Left lung (tissue), 4 donors: ENCODE measurements at regions not wholly inside any gene's neighbourhood (a gene's known extent, or its start where the extent isn't known, plus 50 kb on each side); places are given as distances from the start of the nearest gene placed in this dataset.
A peak's percentile ranks its signal among the peaks of the same experiment; 100 is the strongest.

Experiments
- ATAC-seq: fragments of 200-7000 bp; cut with Tn5 transposase; one replicate; pipeline ENCODE4 v1.9.1; 2020; ENCODE audit warnings: moderate library complexity
- DNase-seq, 4 donors: peaks; one replicate each; pipeline ENCODE4 v3.0.0-alpha.2; 2013 to 2020
- H3K27ac ChIP-seq, 2 donors: fragments of 200-600 bp; sonication (generic) in 1 of 2; one replicate each; pipeline versions ENCODE4 v1.5.0 to v1.8.0; 2020 to 2021
- H3K27me3 ChIP-seq, 2 donors: fragments of 200-600 bp; sonication (generic) in 1 of 2; one replicate each; pipeline versions ENCODE4 v1.5.0 to v1.8.0; 2020 to 2021
- H3K36me3 ChIP-seq, 2 donors: fragments of 200-600 bp; sonication (generic) in 1 of 2; one replicate each; pipeline versions ENCODE4 v1.5.0 to v1.8.0; 2020 to 2021
- H3K4me1 ChIP-seq, 2 donors: fragments of 200-600 bp; one replicate each; pipeline ENCODE4 v1.8.0; 2021
- H3K4me3 ChIP-seq, 2 donors: fragments of 200-600 bp; sonication (generic) in 1 of 2; one replicate each; pipeline versions ENCODE4 v1.5.0 to v1.8.0; 2020 to 2021; ENCODE audit warnings: mild to moderate bottlenecking in 1 of 2
- H3K9me3 ChIP-seq, 2 donors: fragments of 200-600 bp; sonication (generic) in 1 of 2; one replicate each; pipeline versions ENCODE4 v1.5.0 to v1.8.0; 2020 to 2021
- intact Hi-C, 2 donors: fragments of 100-400 bp; cut with DNase I; formaldehyde crosslinking; loops; one replicate each; pipeline versions ENCODE4 v1.11.2 to v1.14.2; 2022
- TF ChIP-seq, protein P1 (sequence below), 2 donors: fragments of 200-600 bp; sonication (generic) in 1 of 2; IDR thresholded peaks; one replicate each; pipeline versions ENCODE4 v1.5.0 to v1.8.0; 2021; ENCODE audit warnings: antibody characterized with exemption in 2 of 2
- donor health status: DM: no; HTN: yes; CAD: no.
- donor health status: DM: no; HTN: no; CAD: no.

DNA sequence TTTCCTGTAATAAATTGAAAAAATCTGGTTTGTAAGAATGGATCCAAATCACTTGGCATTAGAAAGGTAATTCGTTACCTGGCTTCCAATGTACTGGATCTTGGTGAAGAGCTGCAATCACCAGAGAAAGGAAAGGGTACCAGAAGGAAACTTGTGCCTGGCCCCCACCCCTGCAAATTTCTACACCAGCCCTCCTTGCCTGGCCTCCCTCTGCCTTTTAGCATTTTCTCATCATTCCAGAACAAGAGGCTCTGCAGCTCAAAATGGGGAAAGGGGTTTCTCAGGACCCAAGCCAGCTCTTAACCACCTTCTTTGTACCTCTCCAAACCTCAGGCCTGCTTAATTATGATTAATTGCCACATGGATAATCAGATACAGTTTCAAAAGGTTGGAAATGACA is 612.8 kb upstream of the MGMT start:
- Histone ChIP-seq H3K4me3 (no peak overlapping the region), H3K27ac (no peak overlapping the region), H3K9me3 (no peaks in the 10 kb centered on the region), H3K27me3 (no peaks in the 10 kb centered on the region), H3K36me3 (no peaks in the 10 kb centered on the region), H3K4me1 (peaks cover 6 to 9% of the 10 kb centered on the region in 2 donors)
- intact Hi-C loops: no loop called here
- TF ChIP-seq, protein P1, sequence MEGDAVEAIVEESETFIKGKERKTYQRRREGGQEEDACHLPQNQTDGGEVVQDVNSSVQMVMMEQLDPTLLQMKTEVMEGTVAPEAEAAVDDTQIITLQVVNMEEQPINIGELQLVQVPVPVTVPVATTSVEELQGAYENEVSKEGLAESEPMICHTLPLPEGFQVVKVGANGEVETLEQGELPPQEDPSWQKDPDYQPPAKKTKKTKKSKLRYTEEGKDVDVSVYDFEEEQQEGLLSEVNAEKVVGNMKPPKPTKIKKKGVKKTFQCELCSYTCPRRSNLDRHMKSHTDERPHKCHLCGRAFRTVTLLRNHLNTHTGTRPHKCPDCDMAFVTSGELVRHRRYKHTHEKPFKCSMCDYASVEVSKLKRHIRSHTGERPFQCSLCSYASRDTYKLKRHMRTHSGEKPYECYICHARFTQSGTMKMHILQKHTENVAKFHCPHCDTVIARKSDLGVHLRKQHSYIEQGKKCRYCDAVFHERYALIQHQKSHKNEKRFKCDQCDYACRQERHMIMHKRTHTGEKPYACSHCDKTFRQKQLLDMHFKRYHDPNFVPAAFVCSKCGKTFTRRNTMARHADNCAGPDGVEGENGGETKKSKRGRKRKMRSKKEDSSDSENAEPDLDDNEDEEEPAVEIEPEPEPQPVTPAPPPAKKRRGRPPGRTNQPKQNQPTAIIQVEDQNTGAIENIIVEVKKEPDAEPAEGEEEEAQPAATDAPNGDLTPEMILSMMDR (IDR thresholded peaks at IDR 0.05): no peak
- DNase-seq: no peak
- no peak for ATAC-seq

DNA sequence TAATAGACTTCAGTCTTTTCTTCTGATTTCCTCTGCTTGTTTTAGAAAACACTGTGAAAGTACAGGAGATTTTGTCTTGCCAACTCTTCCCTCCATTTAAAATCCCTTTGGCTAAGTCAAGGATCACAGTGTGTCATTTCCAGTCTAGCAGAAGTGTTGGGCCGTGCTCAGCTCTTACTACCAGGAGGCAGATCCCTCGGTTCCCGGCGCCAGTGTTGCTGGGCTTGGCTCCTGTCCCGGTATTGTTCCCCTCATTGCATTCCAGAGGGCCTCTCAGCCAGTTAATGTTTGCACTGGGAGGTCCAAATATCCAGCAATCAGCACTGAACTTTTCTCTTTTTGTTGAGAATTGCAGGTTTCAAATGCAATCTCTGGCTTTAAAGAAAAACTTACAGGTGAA is 612.1 kb upstream of the MGMT start:
- Histone ChIP-seq H3K4me1 (peaks cover 6 to 9% of the 10 kb centered on the region in 2 donors), H3K4me3 (no peak overlapping the region), H3K27ac (no peak overlapping the region), H3K9me3 (no peaks in the 10 kb centered on the region), H3K27me3 (no peaks in the 10 kb centered on the region), H3K36me3 (no peaks in the 10 kb centered on the region)
- intact Hi-C loops: no loop called here
- TF ChIP-seq, protein P1 (IDR thresholded peaks at IDR 0.05): no peak
- ATAC-seq (peak; percentile 96), DNase-seq (peak in 3 of 4 donors; percentile 80 to 88 (median 83))

DNA sequence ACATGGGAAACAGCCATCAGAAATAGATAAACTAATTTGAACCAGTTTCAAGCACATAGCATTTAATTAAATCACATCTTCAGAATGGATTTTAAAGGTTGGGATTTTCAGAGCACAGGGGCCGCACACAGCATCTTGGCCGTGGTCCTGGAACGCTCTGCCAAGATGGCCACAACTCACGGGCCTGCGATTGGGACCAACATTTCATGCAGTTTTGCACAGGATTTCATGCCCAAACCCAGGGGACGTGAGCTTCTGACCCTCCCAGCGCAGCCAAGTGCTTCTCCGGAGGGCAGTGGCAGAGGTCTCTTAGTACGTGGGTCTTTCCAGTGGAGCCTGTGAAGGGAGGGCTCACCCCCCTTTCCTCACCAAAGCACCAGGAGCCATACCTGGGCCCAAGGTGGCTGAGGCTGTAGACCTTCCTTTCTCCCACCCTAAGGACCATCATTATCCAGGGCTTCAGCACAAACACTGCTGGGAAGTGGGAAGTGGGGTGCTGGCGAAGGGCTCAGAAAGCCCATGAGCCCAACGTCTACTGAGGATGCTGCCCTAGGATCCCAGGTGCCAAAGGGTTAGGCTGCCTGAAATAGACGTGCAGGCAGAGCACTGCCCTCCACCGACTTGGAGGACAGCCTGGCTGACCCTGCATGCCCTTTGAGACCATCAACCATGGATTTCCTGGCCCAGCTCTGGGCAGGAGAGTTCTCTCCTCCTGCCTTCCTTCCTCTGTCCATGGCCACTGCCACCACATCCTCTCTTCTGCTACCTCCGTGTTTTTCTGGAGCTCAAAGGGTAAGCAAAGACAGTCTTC is 611.2 kb upstream of the MGMT start:
- DNase-seq (no peak), ATAC-seq (no peak)
- H3K27ac ChIP-seq: no peak overlapping the region
- TF ChIP-seq, protein P1 (IDR thresholded peaks at IDR 0.05): no peak
- intact Hi-C loops: no loop called here
- H3K4me3 ChIP-seq: no peak overlapping the region
- no peaks in the 10 kb centered on the region for H3K36me3 ChIP-seq
- no peaks in the 10 kb centered on the region for H3K9me3 ChIP-seq
- H3K27me3 ChIP-seq: no peaks in the 10 kb centered on the region
- H3K4me1 ChIP-seq: peaks cover 6 to 9% of the 10 kb centered on the region in 2 donors

DNA sequence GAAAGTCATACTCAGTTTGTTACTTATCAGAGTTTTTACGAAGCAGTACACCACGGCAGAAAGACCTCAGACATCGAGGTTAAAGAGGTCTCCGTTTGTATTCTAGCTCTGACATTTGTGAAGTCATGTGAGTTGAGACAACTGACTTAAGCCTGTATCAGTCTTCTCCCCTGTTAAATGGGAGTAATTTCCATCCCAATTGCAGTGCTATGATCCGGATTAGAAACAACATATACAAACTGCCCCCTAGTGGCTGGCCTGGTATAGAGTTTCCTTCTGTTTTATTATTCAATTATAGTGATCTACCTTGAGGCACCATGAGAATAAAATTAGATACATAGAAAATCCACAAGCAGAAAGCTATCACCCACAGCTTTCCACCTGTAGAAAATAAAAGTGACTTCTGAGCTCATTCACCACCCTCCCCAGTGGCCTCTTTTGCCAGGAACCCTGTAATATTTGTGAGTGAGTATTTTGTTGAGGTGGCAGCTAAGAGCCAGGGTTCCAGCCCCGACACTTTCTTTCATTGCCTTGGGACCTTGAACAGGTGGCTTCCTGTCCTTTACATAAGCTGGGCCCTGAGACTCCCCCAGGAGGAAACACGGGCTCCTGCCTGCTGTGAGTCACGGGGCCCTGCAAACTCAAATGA is 607.2 kb upstream of the MGMT start:
- Histone ChIP-seq H3K27me3 (no peaks in the 10 kb centered on the region), H3K4me1 (peaks cover 2 to 8% of the 10 kb centered on the region in 2 donors), H3K4me3 (no peak overlapping the region), H3K36me3 (no peaks in the 10 kb centered on the region), H3K27ac (no peak overlapping the region), H3K9me3 (no peaks in the 10 kb centered on the region)
- intact Hi-C loops: no loop called here
- ATAC-seq (peak; percentile 45), DNase-seq (no peak)
- TF ChIP-seq, protein P1 (IDR thresholded peaks at IDR 0.05): peak; percentile 42 to 45

DNA sequence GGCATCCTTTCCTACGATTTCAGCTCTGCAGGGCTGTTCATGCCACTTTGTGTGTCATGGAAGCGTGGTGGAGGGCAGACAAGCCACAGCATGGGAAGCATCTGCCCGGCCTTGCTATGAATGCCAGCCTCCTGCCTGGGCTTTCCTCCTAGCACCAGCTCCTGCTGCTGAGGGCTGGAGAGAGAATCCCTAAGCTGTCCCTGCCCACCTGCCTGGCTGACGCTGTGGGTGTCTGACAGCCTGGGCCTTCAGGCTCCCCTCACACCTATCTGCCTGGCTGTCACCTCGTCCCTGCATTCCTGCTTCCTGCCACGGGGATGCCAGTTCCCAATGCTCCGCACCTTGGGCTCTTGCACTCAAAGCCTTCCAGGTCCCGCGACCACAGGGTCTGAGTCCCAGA is 606.5 kb upstream of the MGMT start:
- intact Hi-C loops: no loop called here
- no peaks in the 10 kb centered on the region for H3K36me3 ChIP-seq

More for the DNA sequence above, 606.5 kb upstream of the MGMT start:
- no peak overlapping the region for H3K4me3 ChIP-seq
- no peaks in the 10 kb centered on the region for H3K9me3 ChIP-seq
- TF ChIP-seq, protein P1 (IDR thresholded peaks at IDR 0.05): no peak
- no peak for ATAC-seq
- no peaks in the 10 kb centered on the region for H3K27me3 ChIP-seq
- peaks cover 0 to under 1% of the 10 kb centered on the region in 2 donors for H3K4me1 ChIP-seq
- no peak for DNase-seq
- no peak overlapping the region for H3K27ac ChIP-seq
